ENCODE measurements at regions not wholly inside any gene's neighbourhood (a gene's known extent, or its start where the extent isn't known, plus 50 kb on each side); places are given as distances from the start of the nearest gene placed in this dataset.

DNA sequence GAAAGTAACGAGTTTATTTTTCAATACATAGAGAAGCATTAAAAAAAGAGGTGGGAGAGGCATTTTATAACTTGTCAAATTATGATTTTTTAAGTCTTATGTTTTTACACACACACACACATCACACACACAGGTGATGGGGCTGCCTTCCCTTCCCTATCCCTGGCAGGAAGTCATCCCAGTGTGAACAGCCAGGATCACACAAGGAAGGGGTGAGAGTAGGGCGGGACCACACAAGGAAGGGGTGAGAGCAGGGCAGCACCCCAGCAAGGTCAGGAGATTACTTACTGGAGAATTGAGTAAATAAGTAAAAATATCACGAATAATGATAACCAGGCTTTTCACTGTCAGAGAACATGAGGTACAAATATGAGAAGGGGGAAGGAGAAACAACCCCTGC is 372.6 kb downstream of the SEC23A start:
- Histone ChIP-seq H3K4me3 (no peak overlapping the region), H3K9me3 (no peaks in the 10 kb centered on the region), H3K4me1 (no peaks in the 10 kb centered on the region), H3K36me3 (replicated peaks in 1 of 2; ENCODE audit: insufficient read depth in 1 of 2, low read depth in 2 of 2) (no peaks in the 10 kb centered on the region), H3K27me3 (no peaks in the 10 kb centered on the region), H3K27ac (no peak overlapping the region)
- 37 to 49% methylated on average over 3 of the region's 3 CpGs for WGBS, 2 donors
- no peak for ATAC-seq
- intact Hi-C loops (cut with DNase I) = no loop called here
- no peak for TF ChIP-seq POLR2A (IDR thresholded peaks at IDR 0.05)
- TF ChIP-seq, protein P1, sequence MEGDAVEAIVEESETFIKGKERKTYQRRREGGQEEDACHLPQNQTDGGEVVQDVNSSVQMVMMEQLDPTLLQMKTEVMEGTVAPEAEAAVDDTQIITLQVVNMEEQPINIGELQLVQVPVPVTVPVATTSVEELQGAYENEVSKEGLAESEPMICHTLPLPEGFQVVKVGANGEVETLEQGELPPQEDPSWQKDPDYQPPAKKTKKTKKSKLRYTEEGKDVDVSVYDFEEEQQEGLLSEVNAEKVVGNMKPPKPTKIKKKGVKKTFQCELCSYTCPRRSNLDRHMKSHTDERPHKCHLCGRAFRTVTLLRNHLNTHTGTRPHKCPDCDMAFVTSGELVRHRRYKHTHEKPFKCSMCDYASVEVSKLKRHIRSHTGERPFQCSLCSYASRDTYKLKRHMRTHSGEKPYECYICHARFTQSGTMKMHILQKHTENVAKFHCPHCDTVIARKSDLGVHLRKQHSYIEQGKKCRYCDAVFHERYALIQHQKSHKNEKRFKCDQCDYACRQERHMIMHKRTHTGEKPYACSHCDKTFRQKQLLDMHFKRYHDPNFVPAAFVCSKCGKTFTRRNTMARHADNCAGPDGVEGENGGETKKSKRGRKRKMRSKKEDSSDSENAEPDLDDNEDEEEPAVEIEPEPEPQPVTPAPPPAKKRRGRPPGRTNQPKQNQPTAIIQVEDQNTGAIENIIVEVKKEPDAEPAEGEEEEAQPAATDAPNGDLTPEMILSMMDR (IDR thresholded peaks at IDR 0.05) = no peak
- no peak for DNase-seq

DNA sequence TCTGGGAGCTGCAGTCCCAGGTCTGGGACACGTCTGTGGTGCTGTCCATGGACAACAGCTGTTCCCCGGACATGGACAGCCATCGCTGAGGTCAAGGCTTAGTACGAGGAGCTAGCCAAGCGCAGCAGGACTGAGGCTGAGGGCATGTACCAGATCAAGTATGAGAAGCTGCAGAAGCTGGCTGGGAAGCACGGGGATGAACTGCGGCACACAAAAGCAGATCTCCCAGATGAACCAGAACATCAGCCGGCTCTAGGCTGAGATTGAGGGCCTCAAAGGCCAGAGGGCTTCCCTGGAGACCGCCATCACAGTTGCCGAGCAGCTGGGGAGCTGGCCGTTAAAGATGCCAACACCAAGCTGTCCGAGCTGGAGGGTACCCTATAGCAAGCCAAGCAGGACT is 375.3 kb downstream of the SEC23A start:
- DNase-seq = no peak
- Histone ChIP-seq H3K4me3 (no peak overlapping the region), H3K4me1 (no peaks in the 10 kb centered on the region), H3K27me3 (no peaks in the 10 kb centered on the region), H3K36me3 (replicated peaks in 1 of 2; ENCODE audit: insufficient read depth in 1 of 2, low read depth in 2 of 2) (no peaks in the 10 kb centered on the region), H3K27ac (no peak overlapping the region), H3K9me3 (no peaks in the 10 kb centered on the region)
- no peak for ATAC-seq
- intact Hi-C loops (cut with DNase I) = loop anchor here (10.0 kb wide), 2 partner anchors 137 to 287 kb away; no protein-coding TSS in a partner anchor
- WGBS, 2 donors = 78 to 87% methylated on average over 12 of the region's 12 CpGs
- TF ChIP-seq, protein P1 (IDR thresholded peaks at IDR 0.05) = no peak
- no peak for TF ChIP-seq POLR2A (IDR thresholded peaks at IDR 0.05)

DNA sequence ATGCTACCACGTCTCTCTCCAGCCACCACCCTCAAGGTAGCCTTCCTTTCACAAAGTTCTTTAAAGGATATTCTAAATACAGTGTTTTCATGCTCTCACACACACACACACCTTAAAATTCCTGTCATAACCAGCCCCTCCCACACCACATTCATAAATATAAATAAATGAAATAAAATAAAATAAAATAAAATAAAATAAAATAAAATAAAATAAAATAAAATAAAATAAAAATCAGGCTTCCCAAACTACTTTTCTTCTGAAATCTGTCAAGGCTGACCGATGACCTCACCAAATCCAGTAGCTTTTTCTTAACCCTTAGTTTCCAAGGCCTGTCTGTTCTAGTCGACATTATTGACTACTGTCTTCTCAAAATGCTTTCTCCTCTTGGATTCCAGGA is 378.4 kb downstream of the SEC23A start:
- intact Hi-C loops (cut with DNase I) = loop anchor here (10.0 kb wide), 2 partner anchors 140 to 290 kb away; no protein-coding TSS in a partner anchor
- TF ChIP-seq POLR2A (IDR thresholded peaks at IDR 0.05) = no peak
- TF ChIP-seq, protein P1 (IDR thresholded peaks at IDR 0.05) = no peak
- Histone ChIP-seq H3K4me3 (no peak overlapping the region), H3K9me3 (no peaks in the 10 kb centered on the region), H3K4me1 (no peaks in the 10 kb centered on the region), H3K36me3 (replicated peaks in 1 of 2; ENCODE audit: insufficient read depth in 1 of 2, low read depth in 2 of 2) (no peaks in the 10 kb centered on the region), H3K27me3 (no peaks in the 10 kb centered on the region), H3K27ac (no peak overlapping the region)
- 64 to 72% methylated on average over 3 of the region's 3 CpGs for WGBS, 2 donors
- DNase-seq = no peak
- ATAC-seq = no peak

DNA sequence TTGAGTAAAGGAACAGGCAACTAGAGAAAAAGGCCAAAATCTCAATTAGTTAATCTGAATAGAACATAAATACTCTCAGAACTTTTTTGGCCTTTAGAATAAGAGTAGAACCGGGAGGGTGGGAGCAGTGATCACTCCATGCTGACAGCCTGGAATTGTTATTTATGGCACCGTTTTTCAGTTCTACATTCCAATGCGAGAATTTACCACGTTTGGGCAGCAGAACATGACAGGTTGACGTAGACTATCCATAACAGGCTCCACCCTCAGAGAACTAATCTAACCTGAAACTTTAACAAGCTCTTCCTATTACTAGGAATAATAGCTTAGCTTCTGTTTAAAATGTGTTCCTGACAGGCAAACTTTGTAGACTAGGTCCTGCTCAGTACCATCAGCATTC is 379.1 kb downstream of the SEC23A start:
- no peak overlapping the region for H3K4me3 ChIP-seq
- H3K27ac ChIP-seq = no peak overlapping the region
- no peaks in the 10 kb centered on the region for H3K27me3 ChIP-seq
- H3K36me3 ChIP-seq (replicated peaks in 1 of 2; ENCODE audit: insufficient read depth in 1 of 2, low read depth in 2 of 2) = no peaks in the 10 kb centered on the region
- no peak for TF ChIP-seq POLR2A (IDR thresholded peaks at IDR 0.05)
- TF ChIP-seq, protein P1 (IDR thresholded peaks at IDR 0.05) = no peak
- intact Hi-C loops (cut with DNase I) = loop anchor here (10.0 kb wide), 2 partner anchors 141 to 291 kb away; no protein-coding TSS in a partner anchor
- H3K9me3 ChIP-seq = no peaks in the 10 kb centered on the region
- ATAC-seq (peak; percentile 47), DNase-seq (no peak)
- 11 to 19% methylated on average over 5 of the region's 5 CpGs for WGBS, 2 donors
- H3K4me1 ChIP-seq = no peaks in the 10 kb centered on the region

DNA sequence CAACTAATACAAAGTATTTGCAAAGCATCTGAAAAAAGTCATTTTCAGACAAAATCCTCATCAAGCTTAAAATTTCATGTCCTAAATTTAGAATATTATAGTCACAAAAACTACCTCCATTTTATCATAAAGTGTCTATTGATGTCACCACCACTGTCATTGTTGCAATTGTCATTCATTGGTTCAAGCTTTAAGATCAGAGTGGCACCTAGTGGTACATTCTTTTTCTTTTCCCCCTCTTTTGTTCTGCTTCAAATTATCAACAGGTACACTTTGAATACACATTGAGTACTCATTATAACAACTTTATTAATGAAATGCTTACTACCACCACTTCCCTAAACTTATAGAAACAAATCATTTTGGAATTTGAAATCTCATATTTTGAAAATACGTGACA is 379.8 kb downstream of the SEC23A start:
- Histone ChIP-seq H3K27ac (no peak overlapping the region), H3K9me3 (no peaks in the 10 kb centered on the region), H3K27me3 (no peaks in the 10 kb centered on the region), H3K4me1 (no peaks in the 10 kb centered on the region), H3K36me3 (replicated peaks in 1 of 2; ENCODE audit: insufficient read depth in 1 of 2, low read depth in 2 of 2) (no peaks in the 10 kb centered on the region), H3K4me3 (no peak overlapping the region)
- no peak for DNase-seq
- ATAC-seq = no peak
- intact Hi-C loops (cut with DNase I) = loop anchor here (10.0 kb wide), 2 partner anchors 142 to 292 kb away; no protein-coding TSS in a partner anchor
- 85 to 88% methylated on average over 1 of the region's 1 CpG for WGBS, 2 donors
- TF ChIP-seq, protein P1 (IDR thresholded peaks at IDR 0.05) = no peak
- no peak for TF ChIP-seq POLR2A (IDR thresholded peaks at IDR 0.05)

Data from body of pancreas (tissue), 4 donors.